HG02970 (cell line): ENCODE measurements at regions not wholly inside any gene's neighbourhood (a gene's known extent, or its start where the extent isn't known, plus 50 kb on each side); places are given as distances from the start of the nearest gene placed in this dataset.
A peak's percentile ranks its signal among the peaks of the same experiment; 100 is the strongest.

ENCODE experiments used
- ATAC-seq: cut with Tn5 transposase; IDR thresholded peaks from one replicate; pipeline ENCODE4 v1.9.1; 2021; ENCODE audit warnings: mild to moderate bottlenecking, moderate library complexity, moderate number of reproducible peaks; ENCODE audit not compliant: unreplicated experiment, low FRiP score

DNA sequence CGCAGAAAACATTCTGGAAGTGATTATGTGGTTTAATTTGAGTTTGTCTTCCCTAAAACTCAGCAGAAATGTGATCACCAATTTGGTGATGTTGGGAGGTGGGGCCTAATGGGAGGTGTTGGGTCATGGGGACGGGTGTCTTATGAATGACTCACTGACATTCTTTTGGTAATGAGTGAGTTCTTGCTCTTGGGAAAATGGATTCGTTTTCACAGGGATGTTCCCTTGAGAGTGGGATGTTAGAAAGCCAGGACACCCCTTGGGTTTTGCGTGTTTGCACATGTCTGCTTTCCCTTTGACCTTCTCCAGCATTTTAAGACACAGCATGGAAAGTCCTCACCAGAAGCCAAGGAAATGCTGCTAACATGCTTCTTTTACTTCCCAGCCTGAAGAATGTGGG, 321.5 kb upstream of the NT5C1B start:
- ATAC-seq = no peak

DNA sequence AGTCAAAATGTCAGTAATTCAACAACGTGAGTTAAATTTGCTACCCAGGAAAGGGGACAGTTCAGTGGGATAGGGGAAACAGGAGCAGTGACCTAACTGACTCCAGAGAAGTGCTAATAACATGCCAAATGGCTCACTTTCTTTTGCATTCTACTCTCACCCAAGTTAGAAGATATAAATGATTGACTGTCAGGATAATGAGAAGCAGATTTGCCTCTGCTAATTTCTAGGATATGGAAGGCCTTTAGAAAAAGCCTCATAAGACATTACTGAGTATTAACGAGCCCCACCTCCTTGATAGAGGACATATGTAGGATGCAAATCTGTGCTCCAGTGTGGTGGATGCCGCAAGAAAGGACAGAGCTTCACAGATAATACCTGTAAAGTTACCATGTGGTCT, 318.6 kb upstream of the NT5C1B start:
- ATAC-seq = no peak

DNA sequence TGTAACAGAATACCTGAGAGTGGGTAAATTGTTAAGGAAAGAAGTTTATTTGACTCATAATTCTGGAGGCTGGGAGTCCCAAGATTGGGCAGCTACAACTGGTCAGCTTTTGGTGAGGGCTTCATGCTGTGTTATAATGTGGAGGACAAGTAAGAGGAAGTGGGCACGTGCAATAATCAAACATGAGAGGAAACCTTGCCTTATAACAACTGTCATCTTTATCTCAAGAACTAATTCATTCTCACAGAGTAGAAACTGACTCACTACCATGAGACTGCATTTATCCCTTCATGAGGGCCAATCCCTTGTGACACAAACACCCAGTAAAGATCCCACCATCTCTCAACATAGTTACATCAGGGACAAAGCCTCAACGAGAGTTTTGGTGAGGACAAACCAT, 318.1 kb upstream of the NT5C1B start:
- ATAC-seq = no peak

DNA sequence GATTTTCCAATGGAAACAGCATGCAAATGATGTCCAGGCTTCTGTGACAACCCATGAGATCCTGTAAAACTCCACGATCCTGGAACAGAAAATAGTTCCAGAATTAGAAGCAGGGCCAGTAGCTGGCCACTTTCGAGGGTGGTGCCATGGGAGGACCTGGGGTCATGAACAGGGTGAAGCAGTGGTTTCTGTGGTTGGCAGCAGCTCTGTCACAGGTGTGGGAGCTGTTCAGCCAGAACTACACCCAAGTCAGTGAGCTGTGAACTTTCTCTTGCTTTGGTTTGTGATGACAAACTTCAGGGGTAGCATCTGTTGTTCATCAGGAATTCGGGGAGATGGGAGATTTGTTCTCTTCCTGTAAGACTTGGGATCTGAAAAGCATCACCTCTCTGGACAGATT, 314.4 kb upstream of the NT5C1B start:
- peak; percentile 79 for ATAC-seq

DNA sequence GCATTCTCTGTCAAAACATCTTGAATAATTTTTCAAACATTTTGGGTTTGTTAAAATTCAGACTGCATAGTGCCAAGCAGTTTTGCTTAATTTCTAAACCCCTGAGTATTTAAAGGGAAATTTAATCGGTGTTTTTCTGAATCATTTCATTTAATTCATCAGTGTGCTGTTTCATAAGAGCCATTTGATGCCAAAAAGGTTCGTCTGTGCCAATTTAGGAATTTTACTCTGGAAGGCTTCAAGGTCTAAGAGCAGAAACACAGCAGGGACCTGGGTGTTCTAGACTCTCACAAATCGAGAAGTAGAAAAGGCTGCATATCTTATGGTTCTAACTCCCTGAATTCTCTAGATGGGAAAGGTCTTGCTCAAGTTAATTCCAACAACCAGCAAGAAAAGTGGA, 311.9 kb upstream of the NT5C1B start:
- ATAC-seq = no peak

DNA sequence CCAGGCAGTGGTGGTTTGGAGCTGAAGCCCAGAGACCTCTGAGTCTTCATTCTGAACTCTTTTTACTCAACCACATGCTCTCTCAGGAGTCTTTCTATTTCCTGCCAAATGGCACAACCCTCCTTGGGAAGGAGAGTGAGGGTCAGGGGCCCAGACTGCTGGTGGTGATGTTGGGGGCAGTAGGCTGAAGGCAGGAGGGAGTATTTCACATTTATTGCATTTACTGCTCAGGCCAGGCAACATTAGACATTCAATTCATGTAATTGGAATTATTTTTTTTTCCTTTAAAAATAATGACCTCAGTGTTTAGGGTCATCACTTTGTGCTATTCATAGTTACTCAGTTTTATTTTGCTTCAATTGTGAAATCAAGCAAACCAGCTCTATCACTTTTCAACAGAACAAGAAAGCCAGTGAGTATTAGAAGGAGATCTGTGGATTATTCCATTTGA, 311.3 kb upstream of the NT5C1B start:
- no peak for ATAC-seq

DNA sequence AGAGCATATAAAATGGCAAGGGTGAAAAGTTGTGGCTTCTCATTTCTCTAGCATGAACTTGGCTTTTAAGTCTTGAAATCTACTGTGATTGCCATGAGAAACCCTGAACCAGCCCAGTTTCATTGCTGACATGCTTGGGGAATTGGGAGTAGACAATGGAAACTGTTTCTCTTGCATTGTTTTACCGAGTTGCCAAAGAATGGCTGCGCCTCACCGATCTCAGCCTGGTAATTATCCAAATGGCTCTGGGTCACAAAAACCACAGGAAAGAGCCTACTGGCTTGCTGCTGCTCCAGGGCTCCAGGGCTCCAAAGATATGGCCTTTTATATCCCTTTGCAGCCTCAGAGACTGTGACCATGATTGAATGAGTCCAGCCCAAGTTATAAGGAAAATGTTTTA, 310.4 kb upstream of the NT5C1B start:
- no peak for ATAC-seq

DNA sequence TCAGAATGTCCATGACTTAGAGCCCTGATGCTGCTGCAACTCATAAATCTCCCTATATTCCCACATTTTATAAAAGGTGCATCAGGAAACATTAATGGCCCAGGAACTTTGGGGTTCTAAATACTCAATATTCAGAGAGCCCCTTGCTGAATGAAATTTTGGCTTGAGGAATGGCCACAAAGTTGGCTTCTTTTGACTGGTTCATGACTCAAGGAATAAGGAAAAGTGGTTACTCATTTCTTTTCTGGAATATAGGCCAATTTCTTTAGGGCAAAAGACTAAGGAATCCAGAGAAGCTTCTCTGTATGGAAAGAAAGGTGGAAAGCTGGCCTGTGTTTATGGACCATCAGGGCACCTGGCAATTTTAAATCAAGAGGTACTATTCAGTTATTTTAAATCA, 308.9 kb upstream of the NT5C1B start:
- ATAC-seq = no peak

DNA sequence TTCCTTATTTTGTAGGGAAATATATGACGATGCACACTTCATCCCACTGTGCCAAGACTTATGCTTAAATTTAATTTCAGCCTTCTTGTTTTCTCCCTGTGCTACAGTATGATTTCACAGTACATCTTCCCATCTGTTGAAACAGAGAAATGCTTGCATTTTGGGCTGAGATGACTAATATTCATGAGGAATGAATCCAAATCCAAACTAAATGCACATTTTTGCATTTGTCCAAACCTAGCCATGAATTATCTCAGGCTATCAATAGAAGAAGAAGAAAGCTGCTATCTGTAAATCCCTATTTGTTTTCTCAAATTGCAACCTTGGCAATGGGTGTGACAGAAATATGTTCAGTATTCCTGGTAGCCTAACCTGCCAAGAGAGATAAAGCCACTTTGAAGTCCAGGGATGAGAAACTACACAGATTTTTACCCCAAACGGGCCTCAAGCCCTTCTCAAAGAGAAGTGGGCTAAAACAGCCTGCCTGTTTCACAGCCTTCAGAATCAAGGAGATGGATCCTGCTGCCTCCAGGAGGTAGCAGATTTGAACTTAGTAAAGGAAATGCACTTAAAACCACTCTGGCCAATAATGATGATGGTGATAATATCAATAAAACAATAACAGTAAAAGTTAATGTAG, 306.9 kb upstream of the NT5C1B start:
- no peak for ATAC-seq

GRCh38 chr2:18891600-18892345, 302.4 kb upstream of the NT5C1B start:
- no peak for ATAC-seq

- ATAC-seq = no peak
These were observed 300.4 kb upstream of the NT5C1B start for GRCh38 chr2:18889565-18890332.

DNA sequence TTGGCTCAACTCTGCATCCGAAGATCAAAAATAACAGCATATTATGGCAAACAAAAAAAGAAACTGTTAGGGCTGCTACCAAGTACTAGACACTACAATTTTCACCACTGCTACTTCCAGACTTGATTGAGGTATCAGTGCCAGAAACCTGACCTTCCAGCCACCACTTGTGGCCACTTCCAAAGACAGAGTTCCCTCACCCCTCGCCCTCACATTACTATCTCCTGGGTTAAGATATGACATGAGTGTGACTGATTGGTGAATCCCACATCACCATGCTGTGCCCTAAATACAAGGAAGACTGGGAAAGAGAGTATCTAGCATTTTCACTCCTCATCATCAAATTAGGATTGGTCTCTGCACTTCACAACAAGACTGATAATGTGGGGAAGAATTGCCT, 296.1 kb upstream of the NT5C1B start:
- ATAC-seq = no peak

DNA sequence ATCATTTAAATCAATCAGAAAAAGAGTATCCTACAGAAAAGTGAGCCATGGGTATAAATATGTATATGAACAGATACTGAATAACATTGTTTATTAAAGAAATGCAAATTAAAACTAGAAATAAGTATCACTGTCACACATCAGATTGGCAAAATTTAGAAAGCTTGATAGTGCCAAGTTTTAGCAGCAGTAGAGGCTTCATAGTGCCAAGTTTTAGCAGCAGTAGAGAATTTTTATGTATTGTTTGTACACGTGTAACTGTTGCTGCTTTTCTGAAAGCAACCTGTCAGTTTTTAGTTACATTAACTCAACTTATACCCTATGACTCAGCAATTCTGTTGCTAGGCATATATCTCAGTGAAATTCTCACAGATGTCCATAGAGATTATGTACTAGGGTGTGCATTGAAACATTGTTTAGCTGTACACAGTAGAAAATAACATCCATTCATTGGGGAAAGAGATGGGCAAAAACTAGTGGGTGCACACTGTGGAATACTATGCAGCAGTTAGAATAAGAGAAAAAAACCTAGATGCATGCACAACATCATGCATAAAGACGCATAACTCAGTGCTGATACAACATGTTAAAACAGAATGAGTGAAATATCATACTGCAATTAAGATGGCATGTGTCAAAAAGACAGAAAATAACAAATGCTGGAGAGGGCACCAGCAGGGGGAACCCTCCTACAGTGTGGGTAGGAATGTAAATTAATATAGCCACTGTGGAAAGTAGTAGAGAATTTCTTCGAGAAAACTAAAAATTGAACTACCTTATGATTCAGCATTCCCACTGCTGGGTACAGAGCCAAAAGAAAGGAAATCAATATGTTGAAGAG, 294.5 kb upstream of the NT5C1B start:
- ATAC-seq = no peak

- ATAC-seq = no peak
These were observed 282.1 kb upstream of the NT5C1B start for GRCh38 chr2:18871430-18871829.

GRCh38 chr2:18870307-18870706, 280.9 kb upstream of the NT5C1B start:
- no peak for ATAC-seq

- ATAC-seq = no peak
These were observed 272.6 kb upstream of the NT5C1B start for GRCh38 chr2:18861951-18862350.

GRCh38 chr2:18860179-18860578, 270.8 kb upstream of the NT5C1B start:
- ATAC-seq = no peak

- no peak for ATAC-seq
These were observed 267.4 kb upstream of the NT5C1B start for GRCh38 chr2:18856765-18857164.

DNA sequence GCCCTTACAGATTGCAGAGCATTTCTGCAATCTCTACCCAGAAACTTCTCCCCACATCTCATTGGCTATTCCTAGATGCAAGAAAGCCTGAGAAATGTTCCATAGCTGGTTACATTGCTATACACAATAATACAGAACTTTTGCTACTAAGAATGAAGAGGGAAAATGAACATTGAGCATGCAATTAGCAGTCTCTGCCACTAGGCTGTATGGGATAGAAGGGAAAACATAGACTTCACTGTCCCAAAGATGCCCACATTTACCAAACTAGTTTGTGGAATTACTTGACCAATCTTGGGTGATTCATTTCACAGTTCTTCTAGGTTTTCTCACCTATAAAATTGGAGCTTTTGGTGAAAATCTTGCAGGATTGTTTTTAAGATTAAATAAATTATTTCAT, 265.7 kb upstream of the NT5C1B start:
- ATAC-seq = no peak

GRCh38 chr2:18849841-18850578, 260.6 kb upstream of the NT5C1B start:
- ATAC-seq = peak; percentile 59
